Esophagus squamous epithelium (tissue), 5 donors: ENCODE measurements at regions not wholly inside any gene's neighbourhood (a gene's known extent, or its start where the extent isn't known, plus 50 kb on each side); places are given as distances from the start of the nearest gene placed in this dataset.
"Not testable (repeated sequence)": the region's sequence is repeated elsewhere in the genome, so short reads cannot be mapped to it uniquely, and the experiment has no call there.

Source experiments
- DNase-seq: peaks from one replicate; lab custom pipeline; 2025; lab: John Stamatoyannopoulos, UW
- H3K27ac ChIP-seq, 4 donors: fragments of 200-600 bp; sonication (generic); one replicate each; pipeline ENCODE4 v1.5.1; 2016 to 2019; ENCODE audit warnings: mild to moderate bottlenecking in 1 of 4
- H3K27me3 ChIP-seq, 4 donors: fragments of 200-600 bp; sonication (generic); 1 replicate in 3 of 4; 2 replicates in 1 of 4; pipeline versions ENCODE4 v1.5.1 to v1.6.0; 2017 to 2021; ENCODE audit warnings: antibody characterized with exemption in 1 of 4
- H3K36me3 ChIP-seq, 3 donors: fragments of 200-600 bp; sonication (generic); one replicate each; pipeline ENCODE4 v1.5.1; 2016 to 2019
- H3K4me1 ChIP-seq, 3 donors: fragments of 200-600 bp; sonication (generic); one replicate each; pipeline ENCODE4 v1.5.1; 2017 to 2019
- H3K4me3 ChIP-seq, 4 donors: fragments of 200-600 bp; sonication (generic); 1 replicate in 3 of 4; 2 replicates in 1 of 4; pipeline ENCODE4 v1.5.1; 2016 to 2019; ENCODE audit warnings: mild to moderate bottlenecking in 2 of 4, moderate library complexity in 1 of 4
- H3K9me3 ChIP-seq, 3 donors: fragments of 200-600 bp; sonication (generic); one replicate each; pipeline ENCODE4 v1.5.1; 2016 to 2019
- CTCF ChIP-seq, 6 experiments: fragments of 450-650 bp in 4 of 6; fragments of 200-600 bp in 2 of 6; sonication (generic) in 2 of 6; IDR thresholded peaks; one replicate each; pipeline ENCODE4 v1.5.1; 2016 to 2019; ENCODE audit warnings: antibody characterized with exemption in 6 of 6, mild to moderate bottlenecking in 4 of 6, moderate library complexity in 4 of 6
- POLR2A ChIP-seq, 4 donors: fragments of 450-650 bp; IDR thresholded peaks; one replicate each; pipeline ENCODE4 v1.6.1; 2017; ENCODE audit warnings: antibody characterized with exemption in 4 of 4, mild to moderate bottlenecking in 4 of 4, moderate library complexity in 3 of 4
- WGBS, 2 donors: methylation state at CpG; one replicate each; pipeline ENCODE4 v1.1.5; 2018; 5-methylcytosine and 5-hydroxymethylcytosine counted together
- intact Hi-C: fragments of 100-400 bp; cut with DNase I; formaldehyde crosslinking; loops from one replicate; pipeline ENCODE4 v1.15.0; 2022
- small RNA-seq, 4 donors: library from RNA; depleted of rRNA; stranded (forward); fragments of <200 nt; gene quantifications; one replicate each; pipeline ENCODE3, GENCODE V24; 2016
- donor health status: DM: yes; HTN: yes; CAD: no.

GRCh38 chr2:94774851-94775250 is 96.4 kb upstream of the TEKT4 start:
- intact Hi-C loops = no loop called here

GRCh38 chr2:94776036-94776435 is 95.2 kb upstream of the TEKT4 start:
- TF ChIP-seq POLR2A (IDR thresholded peaks at IDR 0.05) = no peak
- TF ChIP-seq CTCF (IDR thresholded peaks at IDR 0.05) = no peak
- H3K27me3 ChIP-seq = no peaks in the 10 kb centered on the region
- no peaks in the 10 kb centered on the region for H3K9me3 ChIP-seq
- DNase-seq = no peak
- no peak overlapping the region for H3K27ac ChIP-seq
- 30 to 83% methylated on average over 1 to 2 of the region's 2 CpGs for WGBS, 2 donors
- no peaks in the 10 kb centered on the region for H3K36me3 ChIP-seq
- H3K4me1 ChIP-seq = no peaks in the 10 kb centered on the region
- H3K4me3 ChIP-seq = no peak overlapping the region
- intact Hi-C loops = no loop called here

More at GRCh38 chr2:94774851-94775250, 96.4 kb upstream of the TEKT4 start:
- Histone ChIP-seq H3K27me3 (no peaks in the 10 kb centered on the region), H3K27ac (no peak overlapping the region), H3K36me3 (no peaks in the 10 kb centered on the region), H3K4me1 (no peaks in the 10 kb centered on the region), H3K9me3 (no peaks in the 10 kb centered on the region), H3K4me3 (no peak overlapping the region)
- no peak for DNase-seq
- TF ChIP-seq POLR2A (IDR thresholded peaks at IDR 0.05) (no peak), CTCF (IDR thresholded peaks at IDR 0.05) (no peak)

- not testable (repeated sequence) for H3K36me3 ChIP-seq
Observed at GRCh38 chr2:94785105-94785504, 86.1 kb upstream of the TEKT4 start.

GRCh38 chr2:94786424-94786823 is 84.8 kb upstream of the TEKT4 start:
- H3K4me1 ChIP-seq, H3K9me3 ChIP-seq, H3K4me3 ChIP-seq, H3K27me3 ChIP-seq, intact Hi-C loops, H3K36me3 ChIP-seq, DNase-seq, H3K27ac ChIP-seq: not testable (repeated sequence)
- WGBS, 2 donors = 76 to 92% methylated on average over 4 to 5 of the region's 5 CpGs

More at GRCh38 chr2:94785105-94785504, 86.1 kb upstream of the TEKT4 start:
- intact Hi-C loops, H3K27ac ChIP-seq, H3K27me3 ChIP-seq, H3K4me3 ChIP-seq, DNase-seq, H3K9me3 ChIP-seq, H3K4me1 ChIP-seq: not testable (repeated sequence)
- 65 to 71% methylated on average over 3 of the region's 3 CpGs for WGBS, 2 donors

- 90 to 93% methylated on average over 2 of the region's 2 CpGs for WGBS, 2 donors
- H3K9me3 ChIP-seq, DNase-seq, intact Hi-C loops, H3K4me3 ChIP-seq, H3K4me1 ChIP-seq, H3K27me3 ChIP-seq, H3K36me3 ChIP-seq, H3K27ac ChIP-seq: not testable (repeated sequence)
Observed at GRCh38 chr2:94790169-94790568, 81.1 kb upstream of the TEKT4 start.

- H3K36me3 ChIP-seq, H3K4me1 ChIP-seq, H3K27me3 ChIP-seq, DNase-seq, intact Hi-C loops, H3K27ac ChIP-seq, H3K9me3 ChIP-seq, H3K4me3 ChIP-seq: not testable (repeated sequence)
- peak in 4 of 6 experiments; percentile 20 to 47 (median 26) for TF ChIP-seq CTCF (IDR thresholded peaks at IDR 0.05)
Observed at GRCh38 chr2:94797235-94797634, 74.0 kb upstream of the TEKT4 start.

Small RNA genes lying in the stretch of these regions (small RNA-seq; reads per million reads assigned to genes)
- 0 reads per million in 4 donors for gene CNN2P11
